ENCODE measurements at regions not wholly inside any gene's neighbourhood (a gene's known extent, or its start where the extent isn't known, plus 50 kb on each side); places are given as distances from the start of the nearest gene placed in this dataset.

GRCh38 chr5:40037713-40038112 lies 612.9 kb upstream of the DAB2 start:
- TF ChIP-seq CTCF (IDR thresholded peaks at IDR 0.05): no peak
- TF ChIP-seq POLR2AphosphoS5 (IDR thresholded peaks at IDR 0.05): no peak
